ENCODE measurements at regions not wholly inside any gene's neighbourhood (a gene's known extent, or its start where the extent isn't known, plus 50 kb on each side); places are given as distances from the start of the nearest gene placed in this dataset.

DNA sequence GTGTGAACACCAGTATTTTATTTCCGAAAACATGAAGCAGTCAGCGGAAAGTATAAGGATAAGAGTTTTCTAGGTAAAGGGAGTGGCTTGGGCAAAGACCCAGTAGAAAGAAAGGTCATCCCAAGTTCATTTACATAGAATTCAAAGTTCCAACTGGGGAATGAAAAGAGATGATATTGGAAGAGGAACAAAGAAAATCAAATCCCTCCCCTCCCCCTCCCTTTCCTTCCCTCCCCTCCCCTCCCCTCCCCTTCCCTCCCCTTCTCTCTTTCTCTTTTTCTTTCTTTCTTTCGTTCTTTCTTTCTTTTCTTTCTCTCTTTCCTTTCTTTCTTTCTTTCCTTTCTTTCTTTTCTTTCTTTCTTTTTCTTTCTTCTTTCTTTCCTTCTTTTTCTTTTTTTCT lies 675.7 kb upstream of the NRXN1 start:
- no peak for DNase-seq

DNA sequence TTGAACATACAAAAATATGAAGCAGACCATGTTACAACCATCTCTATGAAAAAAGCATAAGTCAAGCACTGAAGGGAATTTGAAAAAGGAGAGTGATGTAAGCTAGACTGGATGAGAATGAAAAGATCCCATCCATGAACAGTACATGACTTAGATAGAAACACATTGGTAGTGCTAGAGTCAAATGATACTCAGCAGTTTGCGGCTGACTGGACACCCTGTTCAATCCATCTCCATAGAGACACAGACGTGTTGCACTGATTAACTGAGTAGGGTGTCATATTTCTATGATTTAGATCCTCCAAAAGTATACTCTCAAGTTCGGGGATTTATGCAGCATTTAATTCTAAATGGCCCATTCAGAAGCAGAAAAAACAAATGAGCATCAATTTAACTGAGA lies 674.3 kb upstream of the NRXN1 start:
- DNase-seq, result peak; percentile 6 to 87 (median 76)

DNA sequence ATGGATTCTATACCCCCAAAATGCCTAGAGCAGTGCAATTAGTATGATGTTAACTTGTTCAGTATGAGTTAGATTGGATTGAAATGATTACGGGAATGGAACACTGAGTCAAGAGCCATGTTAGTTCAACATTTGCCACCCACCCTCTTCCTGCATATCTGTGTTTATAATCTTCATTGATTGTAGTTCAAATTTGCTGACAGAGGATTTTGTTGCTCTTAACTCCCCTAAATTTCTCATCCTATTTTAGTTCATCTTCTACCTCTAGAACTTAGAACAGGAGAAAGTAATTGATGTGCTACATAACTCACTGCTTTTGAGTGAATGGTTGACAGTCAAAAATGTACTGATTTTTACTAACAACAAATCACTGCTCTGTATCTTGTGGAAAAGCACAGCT lies 673.5 kb upstream of the NRXN1 start:
- DNase-seq, result no peak

DNA sequence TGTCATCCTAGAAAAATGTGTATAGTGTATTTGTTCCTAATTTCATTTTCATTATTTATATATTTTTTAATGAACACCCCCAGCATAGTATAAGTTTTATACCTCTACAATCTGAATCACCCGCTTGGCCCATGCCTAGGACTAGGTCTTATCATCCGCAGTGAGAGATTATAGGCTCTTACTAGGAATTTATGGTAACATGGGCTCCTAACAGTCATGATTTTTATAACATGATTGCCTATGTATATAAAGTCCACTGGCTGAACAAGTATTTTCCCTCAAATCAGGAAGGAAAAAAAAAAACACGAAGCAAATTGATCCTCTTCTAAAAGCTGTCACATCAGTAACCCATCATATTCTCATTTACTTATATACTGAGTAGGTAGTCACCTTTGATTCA lies 666.1 kb upstream of the NRXN1 start:
- DNase-seq, result no peak

DNA sequence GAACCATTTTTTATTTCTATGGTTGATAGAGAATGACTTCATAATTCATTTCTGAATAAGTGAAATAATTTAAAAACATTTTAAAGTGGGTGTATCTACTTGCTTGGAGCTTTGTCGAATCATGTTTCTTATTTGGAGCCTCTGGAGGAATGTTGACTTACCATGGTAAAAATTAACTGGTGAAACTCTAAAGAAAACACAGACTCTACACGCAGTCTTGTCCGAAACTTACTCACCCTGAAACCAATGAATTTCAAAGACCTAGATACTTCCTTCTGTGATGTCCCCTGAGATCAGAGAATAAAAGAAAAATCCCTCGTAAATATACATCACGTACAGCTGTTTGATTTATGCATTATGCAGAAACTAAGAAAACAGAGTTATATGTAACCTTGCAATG lies 665.2 kb upstream of the NRXN1 start:
- no peak for DNase-seq

DNA sequence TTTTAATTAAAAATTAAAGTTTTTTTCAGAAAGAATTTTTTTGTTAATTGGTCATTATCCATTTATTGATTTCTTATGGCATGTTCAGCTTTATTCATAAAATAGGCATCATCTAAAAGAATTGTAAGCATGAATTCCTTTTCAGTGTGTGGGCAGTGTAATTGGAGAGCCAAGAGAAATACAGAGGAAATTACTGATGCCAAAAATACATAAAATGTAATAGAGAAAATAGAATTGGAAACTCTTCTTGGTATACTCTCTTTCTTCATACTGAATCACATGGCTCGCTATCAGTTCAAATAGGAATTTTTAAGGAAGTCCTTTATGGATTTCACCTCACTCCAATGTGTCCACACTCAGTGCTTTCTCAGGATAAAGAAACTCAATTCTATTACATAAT lies 663.6 kb upstream of the NRXN1 start:
- DNase-seq, result no peak

DNA sequence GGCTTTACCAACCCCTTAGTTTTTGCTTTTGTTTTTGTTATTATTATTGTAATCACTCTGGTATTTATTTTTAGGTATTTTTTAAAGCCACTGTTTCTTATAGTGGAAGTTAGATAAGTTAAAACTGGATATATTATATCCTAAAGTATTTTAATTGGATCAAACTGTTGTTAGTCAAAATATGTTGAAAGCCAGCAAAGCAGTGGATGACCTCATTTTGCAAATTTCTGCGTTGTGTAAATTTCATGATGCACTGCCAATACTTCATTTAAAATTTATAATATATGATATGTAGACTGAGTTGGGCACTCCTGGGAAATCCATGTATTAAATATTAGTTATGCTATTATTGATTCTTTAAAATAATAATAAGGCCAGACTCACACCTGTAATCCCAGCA lies 661.7 kb upstream of the NRXN1 start:
- no peak for DNase-seq

DNA sequence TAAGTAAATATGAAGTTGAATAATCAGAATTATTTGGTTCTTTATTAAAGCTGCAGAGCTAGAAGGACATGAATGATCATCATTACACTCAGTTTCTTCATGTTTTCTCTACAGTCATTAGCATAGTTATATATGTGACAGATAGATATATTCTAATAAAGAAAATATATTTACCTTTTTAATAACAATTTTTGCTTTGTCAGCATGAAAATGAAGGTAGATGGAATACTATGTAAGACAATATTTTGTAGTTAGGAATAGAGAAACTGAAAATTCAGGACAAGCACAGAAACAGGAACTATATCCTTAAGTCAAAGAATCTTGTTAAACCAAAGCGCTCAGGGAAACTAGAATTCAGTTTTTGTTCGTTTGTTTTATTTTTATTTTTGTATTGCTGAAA lies 649.9 kb upstream of the NRXN1 start:
- DNase-seq, result no peak

DNA sequence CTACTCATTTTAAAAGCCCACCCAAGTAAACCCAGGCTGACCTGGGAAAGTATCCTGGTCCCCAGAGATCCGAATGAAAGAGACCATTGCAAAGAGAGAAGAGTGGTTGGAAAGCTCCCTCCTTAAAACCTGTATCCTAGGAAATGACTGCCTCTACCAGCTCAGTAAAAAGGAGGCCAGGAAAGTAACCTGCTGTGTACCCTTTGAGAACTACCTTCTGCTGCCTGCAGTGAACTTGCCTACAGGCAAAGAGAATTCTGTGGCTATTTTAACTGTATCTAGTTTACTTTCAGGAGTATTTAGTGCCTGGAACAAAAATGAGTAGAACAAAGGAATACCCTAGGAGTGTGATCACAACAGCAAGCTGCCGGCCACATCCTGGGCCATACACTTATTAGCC lies 641.7 kb upstream of the NRXN1 start:
- DNase-seq, result peak in 1 of 3 experiments; percentile 48

DNA sequence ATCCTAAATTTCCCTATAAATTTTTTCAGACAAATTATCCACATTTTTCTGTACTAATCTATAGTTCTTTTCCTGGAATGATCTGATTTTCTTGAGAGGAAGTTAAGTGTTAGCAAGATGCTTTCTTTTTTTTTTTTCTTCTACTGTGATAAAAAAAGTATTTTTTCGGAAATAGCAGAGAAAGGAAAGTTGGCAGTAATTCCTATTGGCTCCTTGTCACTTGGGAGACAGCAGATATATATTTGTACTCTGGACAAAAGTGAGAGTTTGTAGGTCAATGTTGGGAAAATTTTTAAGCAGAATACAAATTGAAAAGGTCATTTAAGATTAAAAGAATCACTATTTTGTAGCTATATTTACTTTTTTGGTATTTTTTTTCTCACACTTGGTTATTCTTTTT lies 635.7 kb upstream of the NRXN1 start:
- DNase-seq, result no peak

DNA sequence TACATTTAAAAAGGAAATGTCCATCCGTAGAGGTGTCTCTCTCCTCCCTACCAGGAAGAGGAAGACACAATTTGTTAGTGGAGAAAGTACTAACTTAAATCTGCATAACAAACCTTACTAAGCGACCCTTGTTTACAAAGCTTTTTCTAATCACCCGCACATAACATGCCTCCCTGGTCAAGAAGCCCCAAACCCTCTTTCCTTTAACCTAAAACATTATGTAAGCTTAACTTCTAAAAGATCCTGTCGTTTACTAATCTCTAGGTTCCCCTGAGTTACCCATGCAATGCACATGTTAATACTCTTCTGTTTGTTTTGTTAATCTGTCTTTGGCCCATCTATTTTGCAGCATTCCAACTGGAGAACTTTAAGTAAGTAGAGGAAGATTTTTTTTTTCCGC lies 630.3 kb upstream of the NRXN1 start:
- DNase-seq, result no peak

DNA sequence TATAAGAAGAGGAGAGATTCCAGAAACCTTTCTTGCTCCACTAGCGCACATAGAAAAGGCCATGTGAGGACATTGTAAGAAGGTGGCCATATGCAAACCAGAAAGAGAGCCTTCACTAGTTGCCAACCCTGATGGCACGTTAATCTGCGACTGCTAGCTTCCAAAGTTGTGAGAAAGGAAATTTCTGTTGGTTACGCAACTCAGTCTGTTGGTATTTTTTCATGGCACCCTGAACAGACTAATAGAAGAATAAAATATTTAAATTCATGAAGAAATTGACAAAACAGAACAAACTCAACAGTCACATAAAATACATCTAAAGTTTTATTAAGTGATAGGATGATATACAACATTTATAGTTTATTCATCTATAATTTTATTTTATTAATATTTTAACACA lies 625.9 kb upstream of the NRXN1 start:
- no peak for DNase-seq

DNA sequence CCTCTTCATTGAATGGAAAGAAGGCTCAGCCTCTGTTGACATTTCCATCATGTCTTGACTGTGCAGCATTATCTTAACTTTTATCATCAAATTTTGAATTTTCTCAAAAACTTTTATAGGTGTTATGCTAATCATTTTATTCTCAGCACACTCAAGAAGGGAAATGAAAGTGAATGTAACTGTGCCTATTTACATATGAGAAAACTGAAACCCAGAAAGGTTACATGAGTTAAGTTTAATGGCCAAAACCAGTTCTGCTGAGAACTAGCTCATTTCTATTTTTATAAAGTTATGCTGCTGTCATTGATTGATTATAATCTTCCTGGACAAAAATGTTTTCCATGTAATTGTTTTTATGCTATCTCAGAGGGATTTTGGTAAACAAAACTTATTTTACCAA lies 618.8 kb upstream of the NRXN1 start:
- no peak for DNase-seq

DNA sequence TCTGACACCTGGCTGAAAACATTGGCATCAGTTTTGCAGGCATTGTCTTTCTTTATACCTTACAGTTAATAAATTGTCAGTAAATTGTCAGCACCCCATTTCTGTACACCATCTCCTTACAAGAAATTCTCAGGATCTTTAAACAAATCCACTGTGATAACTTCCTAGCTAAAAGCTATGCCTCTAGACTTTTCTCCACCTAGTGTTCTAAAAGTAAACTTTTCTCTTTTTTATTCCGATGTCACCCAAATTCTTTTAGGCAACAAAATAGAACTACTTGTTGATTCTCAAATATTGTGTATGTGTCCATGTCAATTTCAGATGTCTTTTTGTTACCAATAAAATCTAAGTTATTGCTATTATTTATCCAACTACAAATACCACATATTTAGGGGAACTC lies 617.4 kb upstream of the NRXN1 start:
- no peak for DNase-seq

DNA sequence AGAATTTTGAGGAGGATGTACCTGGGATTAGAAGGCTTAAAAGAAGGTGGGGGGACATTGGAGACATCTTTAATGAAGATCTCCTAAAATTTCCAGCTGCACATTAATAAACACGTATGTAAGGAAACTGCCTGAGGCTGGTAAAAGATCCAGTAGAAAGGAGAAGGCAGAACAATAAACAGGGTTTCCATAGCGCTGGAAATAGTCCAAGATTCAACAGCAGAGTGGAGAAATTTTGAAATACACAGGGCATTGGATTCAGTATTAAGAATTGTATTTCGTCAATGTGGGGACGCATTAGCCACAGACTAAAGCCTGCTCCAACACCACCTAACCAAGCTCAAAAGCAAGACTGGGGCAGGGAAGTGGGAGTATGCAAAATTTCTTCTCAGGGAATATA lies 606.9 kb upstream of the NRXN1 start:
- peak in 1 of 3 experiments; percentile 50 for DNase-seq

DNA sequence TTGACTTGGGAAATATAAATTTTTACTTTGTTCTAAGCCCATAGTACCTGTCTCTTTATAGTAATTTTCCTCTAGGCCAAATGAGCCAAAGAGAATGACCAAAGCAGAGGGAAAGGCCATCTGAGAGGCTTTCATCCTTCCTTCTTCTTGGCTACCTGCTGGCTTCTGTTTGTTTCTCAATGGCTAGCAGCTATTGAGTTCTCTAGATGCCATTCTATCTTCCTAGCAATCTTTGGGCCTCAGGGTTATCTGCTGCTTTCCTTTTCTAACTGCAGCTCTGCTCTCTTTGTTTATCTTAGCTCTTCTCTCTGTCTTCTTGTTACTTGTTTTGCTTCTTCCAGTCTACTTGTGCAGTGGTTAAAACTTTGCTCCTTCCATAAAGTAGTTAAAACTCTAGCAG lies 601.1 kb upstream of the NRXN1 start:
- no peak for DNase-seq

DNA sequence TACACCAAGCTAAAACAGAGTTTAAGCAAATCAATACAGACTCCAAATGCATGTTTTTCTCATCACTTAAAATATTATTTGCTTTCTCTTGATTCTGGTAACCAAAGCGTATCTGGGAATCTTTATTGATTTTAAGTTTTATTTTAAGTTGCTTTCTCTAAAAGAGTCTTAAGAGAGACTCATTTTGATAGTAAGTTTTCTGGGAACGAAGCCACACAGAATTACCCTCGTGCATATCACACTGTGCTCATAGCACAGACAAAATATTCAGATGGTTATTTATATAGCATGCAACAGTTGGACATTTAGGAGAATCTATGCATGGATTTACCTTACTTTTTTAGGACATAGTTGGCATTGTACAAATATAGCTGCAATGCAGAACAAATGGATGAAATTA lies 597.5 kb upstream of the NRXN1 start:
- DNase-seq, result no peak

DNA sequence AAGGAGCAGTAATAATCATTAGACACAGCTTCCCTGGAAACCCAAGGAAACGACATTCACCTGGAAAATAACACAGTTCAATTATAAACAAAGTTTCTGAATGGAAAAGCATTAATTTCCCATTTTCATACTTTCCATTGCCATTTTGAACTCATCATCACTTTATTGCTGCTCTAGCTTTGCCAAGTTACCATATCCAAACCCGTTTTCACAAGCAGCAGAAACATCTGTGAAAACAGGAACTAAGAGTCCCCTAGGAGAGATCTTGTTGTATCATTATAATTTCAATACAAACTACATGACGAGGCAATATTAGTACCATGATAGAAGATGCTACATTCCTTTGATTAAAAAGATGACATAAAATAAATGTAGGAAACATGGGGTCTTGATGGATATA lies 597.0 kb upstream of the NRXN1 start:
- no peak for DNase-seq

DNA sequence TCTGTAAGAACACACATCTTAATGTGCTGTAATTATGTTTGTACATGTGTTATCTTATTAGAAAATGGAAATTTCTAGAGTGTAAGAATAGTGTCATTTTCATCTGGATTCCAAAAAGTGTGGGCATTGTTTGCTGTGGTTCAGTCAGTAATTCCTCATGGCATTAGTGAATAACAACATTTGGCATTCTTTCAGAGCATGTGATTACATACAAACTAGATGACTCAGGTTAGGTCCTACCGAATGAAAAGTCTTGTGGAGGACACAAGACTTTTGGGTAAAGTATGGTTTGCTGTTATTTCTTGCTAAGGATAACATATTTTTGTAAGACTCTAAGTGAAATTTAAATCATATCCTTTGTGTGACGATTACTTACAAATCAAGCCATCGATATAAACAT lies 593.1 kb upstream of the NRXN1 start:
- no peak for DNase-seq

DNA sequence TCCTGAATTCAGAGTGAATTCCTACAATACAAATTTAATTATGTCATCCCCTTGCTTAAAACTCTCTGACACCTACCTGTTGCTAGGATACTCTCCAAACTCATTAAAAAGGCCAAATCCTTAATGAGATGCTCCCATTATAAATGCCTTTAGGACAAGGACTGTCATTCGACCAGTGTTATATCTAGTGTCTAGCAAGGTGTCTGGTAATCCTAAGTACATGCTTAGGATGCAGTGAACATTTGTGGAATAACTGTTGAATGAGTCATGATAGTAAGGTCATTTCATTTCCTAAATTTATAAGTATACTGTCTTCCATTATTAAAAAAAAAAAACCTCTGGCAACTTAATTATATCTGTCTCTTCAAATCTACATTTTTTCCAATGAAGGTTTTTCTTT lies 588.9 kb upstream of the NRXN1 start:
- DNase-seq, result peak in 1 of 3 experiments; percentile 8

DNA sequence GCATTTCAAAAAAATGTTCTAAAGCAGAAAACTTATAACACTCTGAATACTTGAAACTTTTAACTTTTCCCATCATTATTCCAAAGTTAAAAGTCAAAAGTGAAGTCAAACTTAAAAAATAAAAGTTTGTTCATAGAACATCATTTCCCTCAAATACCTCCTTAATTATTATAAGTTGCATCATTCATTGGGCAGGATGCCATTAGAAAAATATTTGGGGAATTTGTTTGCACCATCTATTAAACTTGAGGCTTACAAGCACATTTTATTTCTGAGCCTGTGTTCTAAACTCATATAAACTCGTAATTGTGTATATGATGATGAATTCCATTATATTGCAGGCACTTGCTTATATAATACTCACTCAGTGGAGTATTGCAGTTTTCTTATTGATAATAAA lies 588.0 kb upstream of the NRXN1 start:
- DNase-seq, result no peak

DNA sequence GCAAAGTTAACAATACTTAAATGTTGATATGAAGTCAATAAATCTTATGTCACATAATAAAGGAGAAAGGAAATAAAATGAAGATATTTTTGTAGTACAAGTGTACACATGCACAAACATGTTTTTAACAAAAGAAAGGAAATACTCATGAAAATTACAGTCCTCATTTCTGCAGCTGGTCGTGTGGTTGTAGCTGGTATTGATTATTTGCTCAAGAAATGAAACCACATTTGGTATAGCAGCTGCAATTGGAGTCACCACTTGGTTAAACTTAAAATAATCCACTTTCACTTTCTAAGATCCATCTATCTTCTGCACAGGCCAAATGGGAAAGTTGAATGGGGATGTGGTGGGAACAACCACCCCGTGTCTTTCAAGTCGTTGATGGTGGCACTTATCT lies 580.5 kb upstream of the NRXN1 start:
- DNase-seq, result peak in 2 of 3 experiments; percentile 9 to 74

DNA sequence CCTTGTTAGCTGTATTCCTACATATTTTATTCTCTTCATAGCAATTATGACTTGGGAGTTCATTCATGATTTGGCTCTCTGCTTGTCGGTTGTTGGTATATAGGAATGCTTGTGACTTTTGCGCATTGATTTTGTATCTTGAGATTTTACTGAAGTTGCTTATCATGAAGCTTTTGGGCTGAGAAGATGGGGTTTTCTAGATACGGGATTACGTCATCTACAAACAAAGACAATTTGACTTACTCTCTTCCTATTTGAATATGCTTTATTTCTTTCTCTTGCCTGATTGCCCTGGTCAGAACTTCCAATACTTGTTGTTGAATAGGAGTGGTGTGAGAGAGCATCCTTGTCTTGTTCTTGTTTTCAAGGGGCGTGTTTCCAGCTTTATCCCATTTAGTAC lies 569.8 kb upstream of the NRXN1 start:
- DNase-seq, result no peak

DNA sequence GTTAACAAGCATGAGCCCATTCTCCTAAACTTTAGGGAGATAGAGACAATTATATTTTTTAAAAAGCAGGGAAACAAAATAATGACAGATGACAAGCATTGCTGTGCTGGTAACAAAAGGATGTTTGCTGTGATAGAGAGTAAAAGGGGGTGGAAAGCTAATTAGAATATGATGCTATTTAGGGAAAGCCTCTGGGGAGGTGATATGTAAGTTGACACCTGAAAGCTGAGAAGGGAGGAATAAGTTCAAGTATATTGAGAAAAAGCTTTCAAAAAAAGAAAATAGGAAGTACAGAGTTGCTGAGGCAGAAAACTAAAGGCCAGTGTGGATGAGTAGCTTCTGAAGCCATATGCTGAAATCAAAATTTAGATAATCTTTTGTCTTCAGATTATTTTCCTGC lies 565.2 kb upstream of the NRXN1 start:
- peak in 2 of 3 experiments; percentile 9 to 35 for DNase-seq

DNA sequence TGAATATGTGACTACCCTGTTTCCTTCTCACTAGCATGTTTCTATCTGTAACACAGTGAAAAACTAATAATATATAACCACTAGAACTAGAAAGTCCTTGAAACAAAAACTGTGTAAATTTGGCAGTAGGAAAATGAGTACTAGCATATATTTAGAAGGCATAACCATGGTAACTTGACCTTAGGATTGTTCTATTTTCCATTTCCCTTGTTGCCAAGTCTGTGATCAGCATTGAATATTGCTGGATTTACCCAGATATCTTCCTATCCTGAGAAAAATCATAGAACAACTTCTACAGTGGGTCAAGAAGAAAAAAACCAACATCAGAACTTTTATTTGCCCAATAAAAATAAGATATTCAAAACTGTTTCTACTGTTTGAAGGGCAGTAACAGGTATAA lies 563.9 kb upstream of the NRXN1 start:
- no peak for DNase-seq

DNA sequence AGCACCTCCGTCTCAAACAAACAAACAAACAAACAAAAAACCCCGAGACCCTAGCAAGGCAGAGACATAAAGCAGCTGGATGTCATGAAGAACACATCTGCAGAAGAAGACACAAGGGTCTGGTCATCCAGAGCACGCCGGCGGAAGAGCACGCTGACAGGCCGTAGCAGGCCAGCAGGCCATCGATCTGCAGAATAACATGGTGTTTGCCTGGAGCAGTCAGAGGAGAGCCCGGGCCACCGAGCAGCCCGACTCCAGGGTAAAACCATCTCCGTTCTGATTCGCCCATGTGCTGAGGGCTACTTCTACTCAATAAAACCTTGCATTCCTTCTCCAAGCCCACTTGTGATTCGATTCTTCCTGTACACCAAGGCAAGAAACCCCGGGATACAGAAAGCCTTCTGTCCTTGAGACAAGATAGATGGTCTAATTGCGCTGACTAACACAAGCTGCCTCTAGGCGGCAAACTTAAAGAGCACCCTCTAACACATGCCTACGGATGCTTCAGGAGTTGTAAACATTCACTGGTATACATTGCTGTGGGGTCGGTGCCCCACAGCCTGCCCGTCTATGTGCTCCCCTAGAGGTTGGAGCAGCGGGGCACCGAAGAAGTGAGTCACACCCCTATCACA lies 549.8 kb upstream of the NRXN1 start:
- DNase-seq, result no peak
